Mammary epithelial cell (primary cell): ENCODE measurements at regions not wholly inside any gene's neighbourhood (a gene's known extent, or its start where the extent isn't known, plus 50 kb on each side); places are given as distances from the start of the nearest gene placed in this dataset.

Experiments
- CTCF ChIP-seq, 2 donors: IDR thresholded peaks in 1 of 2; conservative IDR thresholded peaks in 1 of 2; 2 replicates each; pipeline ENCODE4 v1.5.1; 2011 to 2012; ENCODE audit warnings: inconsistent platforms in 2 of 2, low read length in 2 of 2, mild to moderate bottlenecking in 2 of 2, control low read depth in 1 of 2, low read depth in 1 of 2; ENCODE audit not compliant: insufficient read depth in 1 of 2; ENCODE audit errors: extremely low read depth in 1 of 2
- EZH2 ChIP-seq: IDR thresholded peaks from 2 replicates; pipeline ENCODE4 v1.6.1; 2012; ENCODE audit warnings: low read length, inconsistent platforms, borderline replicate concordance

- TF ChIP-seq CTCF (conservative IDR thresholded peaks at IDR 0.05 in 1 of 2, IDR thresholded peaks at IDR 0.05 in 1 of 2; ENCODE audit: extremely low read depth in 1 of 2, insufficient read depth in 1 of 2, low read depth in 1 of 2, low read length in 2 of 2), result no peak
- no peak for TF ChIP-seq EZH2
These were observed 93.6 kb upstream of the ZNF462 start for GRCh38 chr9:106769331-106769730.
